ENCODE measurements at regions not wholly inside any gene's neighbourhood (a gene's known extent, or its start where the extent isn't known, plus 50 kb on each side); places are given as distances from the start of the nearest gene placed in this dataset.

DNA sequence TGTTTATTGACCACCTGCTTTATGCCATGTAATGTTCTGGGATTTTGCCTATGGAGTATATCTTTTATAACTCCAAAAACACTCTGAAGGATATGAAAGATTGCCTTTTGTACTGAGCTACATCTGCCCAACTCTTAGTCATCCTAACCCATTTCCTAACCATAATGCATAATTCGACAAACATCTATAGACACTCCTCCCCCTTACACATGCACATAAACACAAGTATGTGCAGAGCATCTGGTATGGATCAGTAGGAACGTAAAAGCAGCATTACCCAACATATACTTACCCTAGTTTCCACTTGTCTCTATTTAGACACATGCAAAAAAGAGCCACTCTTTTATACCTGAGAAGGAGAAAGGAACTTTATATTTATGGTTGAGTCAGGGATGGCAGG lies 272.8 kb downstream of the FAM76B start:
- TF ChIP-seq, protein P1, sequence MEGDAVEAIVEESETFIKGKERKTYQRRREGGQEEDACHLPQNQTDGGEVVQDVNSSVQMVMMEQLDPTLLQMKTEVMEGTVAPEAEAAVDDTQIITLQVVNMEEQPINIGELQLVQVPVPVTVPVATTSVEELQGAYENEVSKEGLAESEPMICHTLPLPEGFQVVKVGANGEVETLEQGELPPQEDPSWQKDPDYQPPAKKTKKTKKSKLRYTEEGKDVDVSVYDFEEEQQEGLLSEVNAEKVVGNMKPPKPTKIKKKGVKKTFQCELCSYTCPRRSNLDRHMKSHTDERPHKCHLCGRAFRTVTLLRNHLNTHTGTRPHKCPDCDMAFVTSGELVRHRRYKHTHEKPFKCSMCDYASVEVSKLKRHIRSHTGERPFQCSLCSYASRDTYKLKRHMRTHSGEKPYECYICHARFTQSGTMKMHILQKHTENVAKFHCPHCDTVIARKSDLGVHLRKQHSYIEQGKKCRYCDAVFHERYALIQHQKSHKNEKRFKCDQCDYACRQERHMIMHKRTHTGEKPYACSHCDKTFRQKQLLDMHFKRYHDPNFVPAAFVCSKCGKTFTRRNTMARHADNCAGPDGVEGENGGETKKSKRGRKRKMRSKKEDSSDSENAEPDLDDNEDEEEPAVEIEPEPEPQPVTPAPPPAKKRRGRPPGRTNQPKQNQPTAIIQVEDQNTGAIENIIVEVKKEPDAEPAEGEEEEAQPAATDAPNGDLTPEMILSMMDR (conservative IDR thresholded peaks at IDR 0.05 in 1 of 2, IDR thresholded peaks at IDR 0.05 in 1 of 2; ENCODE audit: low read depth in 1 of 2, low read length in 2 of 2) = no peak
- no peak for TF ChIP-seq EZH2 (IDR thresholded peaks at IDR 0.05; ENCODE audit: low read length, missing control alignments)
